ENCODE measurements at regions not wholly inside any gene's neighbourhood (a gene's known extent, or its start where the extent isn't known, plus 50 kb on each side); places are given as distances from the start of the nearest gene placed in this dataset.

GRCh38 chr18:67597759-67598158 is 81.2 kb upstream of the DSEL start:
- Histone ChIP-seq H3K4me1 (no peaks in the 10 kb centered on the region), H3K27me3 (no peaks in the 10 kb centered on the region), H4K20me1 (ENCODE audit: low read depth) (no peaks in the 10 kb centered on the region), H3K36me3 (no peaks in the 10 kb centered on the region), H3K4me3 (no peak overlapping the region), H3K9me3 (ENCODE audit: low read depth) (peaks cover 6% of the 10 kb centered on the region), H3K27ac (no peak overlapping the region), H3K4me2 (no peak overlapping the region), H3K79me2 (ENCODE audit: low read depth) (no peaks in the 10 kb centered on the region), H3K9ac (no peak overlapping the region), H3F3A (ENCODE audit: low read depth) (no peaks in the 10 kb centered on the region), H2AFZ (replicated peaks) (no peak overlapping the region)
- H3K4me1 Mint-ChIP-seq, result peaks cover 4% of the 10 kb centered on the region
- DNase-seq (ENCODE audit: low spot score), result no peak
- H3K27ac Mint-ChIP-seq, result no peak overlapping the region
- H3K27me3 Mint-ChIP-seq (ENCODE audit: insufficient read depth, low read depth), result peaks cover 3% of the 10 kb centered on the region
- TF ChIP-seq EZH2phosphoT487 (IDR thresholded peaks at IDR 0.05) (no peak), EZH2 (IDR thresholded peaks at IDR 0.05) (no peak)
- peaks cover 20% of the 10 kb centered on the region for H3K9me3 Mint-ChIP-seq
- H3K4me3 Mint-ChIP-seq, result no peak overlapping the region
- peaks cover 2% of the 10 kb centered on the region for H3K36me3 Mint-ChIP-seq

GRCh38 chr18:67596003-67596402 is 79.5 kb upstream of the DSEL start:
- no peak for DNase-seq (ENCODE audit: low spot score)
- no peak overlapping the region for H2AFZ ChIP-seq (replicated peaks)
- H3K4me1 Mint-ChIP-seq, result peaks cover 4% of the 10 kb centered on the region

GRCh38 chr18:67590571-67591141 is 74.1 kb upstream of the DSEL start:
- Mint-ChIP-seq H3K4me3 (no peak overlapping the region), H3K9me3 (peaks cover 7% of the 10 kb centered on the region), H3K27ac (no peak overlapping the region), H3K36me3 (no peaks in the 10 kb centered on the region), H3K4me1 (no peaks in the 10 kb centered on the region), H3K27me3 (ENCODE audit: insufficient read depth, low read depth) (no peaks in the 10 kb centered on the region)
- Histone ChIP-seq H3K27me3 (no peaks in the 10 kb centered on the region), H4K20me1 (ENCODE audit: low read depth) (no peaks in the 10 kb centered on the region), H3F3A (ENCODE audit: low read depth) (no peaks in the 10 kb centered on the region), H3K27ac (no peak overlapping the region), H3K4me1 (no peaks in the 10 kb centered on the region), H3K9ac (no peak overlapping the region), H2AFZ (replicated peaks) (no peak overlapping the region), H3K9me3 (ENCODE audit: low read depth) (peaks cover 6% of the 10 kb centered on the region), H3K79me2 (ENCODE audit: low read depth) (no peaks in the 10 kb centered on the region), H3K4me2 (no peak overlapping the region), H3K4me3 (no peak overlapping the region), H3K36me3 (no peaks in the 10 kb centered on the region)
- no peak for DNase-seq (ENCODE audit: low spot score)
- TF ChIP-seq EZH2phosphoT487 (IDR thresholded peaks at IDR 0.05) (no peak), EZH2 (IDR thresholded peaks at IDR 0.05) (no peak), CTCF (IDR thresholded peaks at IDR 0.05) (no peak)

More at GRCh38 chr18:67596003-67596402, 79.5 kb upstream of the DSEL start:
- Histone ChIP-seq H3K79me2 (ENCODE audit: low read depth) (no peaks in the 10 kb centered on the region), H3K4me1 (no peaks in the 10 kb centered on the region), H3K4me2 (no peak overlapping the region), H3K9ac (no peak overlapping the region), H3K36me3 (no peaks in the 10 kb centered on the region), H3K27me3 (no peaks in the 10 kb centered on the region), H3K27ac (no peak overlapping the region), H3K4me3 (no peak overlapping the region), H3K9me3 (ENCODE audit: low read depth) (peaks cover 6% of the 10 kb centered on the region), H4K20me1 (ENCODE audit: low read depth) (no peaks in the 10 kb centered on the region), H3F3A (ENCODE audit: low read depth) (no peaks in the 10 kb centered on the region)
- no peak overlapping the region for H3K27ac Mint-ChIP-seq
- H3K9me3 Mint-ChIP-seq, result peaks cover 17% of the 10 kb centered on the region
- no peaks in the 10 kb centered on the region for H3K36me3 Mint-ChIP-seq
- peaks cover 3% of the 10 kb centered on the region for H3K27me3 Mint-ChIP-seq (ENCODE audit: insufficient read depth, low read depth)
- TF ChIP-seq EZH2phosphoT487 (IDR thresholded peaks at IDR 0.05) (no peak), CTCF (IDR thresholded peaks at IDR 0.05) (no peak)
- no peak overlapping the region for H3K4me3 Mint-ChIP-seq

GRCh38 chr18:67589325-67589724 is 72.8 kb upstream of the DSEL start:
- Mint-ChIP-seq H3K4me3 (no peak overlapping the region), H3K27ac (no peak overlapping the region), H3K27me3 (ENCODE audit: insufficient read depth, low read depth) (no peaks in the 10 kb centered on the region), H3K9me3 (no peaks in the 10 kb centered on the region), H3K4me1 (no peaks in the 10 kb centered on the region), H3K36me3 (no peaks in the 10 kb centered on the region)
- no peak overlapping the region for H3K9ac ChIP-seq
- H3K4me2 ChIP-seq, result no peak overlapping the region
- H3K4me3 ChIP-seq, result no peak overlapping the region
- H2AFZ ChIP-seq (replicated peaks), result no peak overlapping the region
- no peaks in the 10 kb centered on the region for H3K79me2 ChIP-seq (ENCODE audit: low read depth)
- no peaks in the 10 kb centered on the region for H4K20me1 ChIP-seq (ENCODE audit: low read depth)
- no peak for TF ChIP-seq EZH2phosphoT487 (IDR thresholded peaks at IDR 0.05)
- no peak for TF ChIP-seq EZH2 (IDR thresholded peaks at IDR 0.05)
- TF ChIP-seq CTCF (IDR thresholded peaks at IDR 0.05), result no peak
- H3F3A ChIP-seq (ENCODE audit: low read depth), result no peaks in the 10 kb centered on the region
- H3K9me3 ChIP-seq (ENCODE audit: low read depth), result no peaks in the 10 kb centered on the region
- H3K27me3 ChIP-seq, result no peaks in the 10 kb centered on the region
- no peak for DNase-seq (ENCODE audit: low spot score)
- no peak overlapping the region for H3K27ac ChIP-seq
- H3K36me3 ChIP-seq, result no peaks in the 10 kb centered on the region
- H3K4me1 ChIP-seq, result no peaks in the 10 kb centered on the region
